Endodermal cell (in vitro differentiated cells): ENCODE measurements at regions not wholly inside any gene's neighbourhood (a gene's known extent, or its start where the extent isn't known, plus 50 kb on each side); places are given as distances from the start of the nearest gene placed in this dataset.

ENCODE experiments used
- DNase-seq: peaks from one replicate; pipeline ENCODE4 v3.0.0-alpha.2; 2017
- H3K27ac ChIP-seq: 2 replicates; pipeline ENCODE4 v1.5.1; 2013; ENCODE audit warnings: mild to moderate bottlenecking, low read depth, low read length, moderate library complexity
- H3K27me3 ChIP-seq: 2 replicates; pipeline ENCODE4 v1.6.1; 2013; ENCODE audit warnings: mild to moderate bottlenecking, low read length, moderate library complexity; ENCODE audit not compliant: insufficient read depth, control insufficient read depth, poor library complexity, severe bottlenecking
- H3K36me3 ChIP-seq: 2 replicates; pipeline ENCODE4 v1.7.0; 2013; ENCODE audit warnings: mild to moderate bottlenecking, low read length, moderate library complexity; ENCODE audit not compliant: control insufficient read depth, insufficient read depth
- H3K4me1 ChIP-seq: one replicate; pipeline ENCODE4 v1.7.0; 2013; ENCODE audit warnings: low read length; ENCODE audit not compliant: control insufficient read depth, insufficient read depth
- H3K4me3 ChIP-seq: 2 replicates; pipeline ENCODE4 v1.5.1; 2013; ENCODE audit warnings: mild to moderate bottlenecking, low read length, moderate library complexity
- H3K9ac ChIP-seq: 2 replicates; pipeline ENCODE4 v1.6.1; 2013; ENCODE audit warnings: mild to moderate bottlenecking, low read length, moderate library complexity; ENCODE audit not compliant: poor library complexity, severe bottlenecking; ENCODE audit errors: extremely low read depth
- H3K9me3 ChIP-seq: 2 replicates; pipeline ENCODE4 v1.6.1; 2013; ENCODE audit warnings: mild to moderate bottlenecking, low read length, moderate library complexity; ENCODE audit not compliant: control insufficient read depth
- H3K27ac Mint-ChIP-seq: 2 replicates; pipeline ENCODE4 v1.8.0; 2020; ENCODE audit warnings: mixed read lengths
- H3K27me3 Mint-ChIP-seq: 2 replicates; pipeline ENCODE4 v1.8.0; 2021; ENCODE audit warnings: mild to moderate bottlenecking, mixed read lengths; ENCODE audit not compliant: insufficient read depth
- H3K36me3 Mint-ChIP-seq: 2 replicates; pipeline ENCODE4 v1.8.0; 2020; ENCODE audit warnings: low read depth, mixed read lengths
- H3K4me1 Mint-ChIP-seq: 2 replicates; pipeline ENCODE4 v1.8.0; 2020; ENCODE audit warnings: mixed read lengths
- H3K4me3 Mint-ChIP-seq: 2 replicates; pipeline ENCODE4 v1.8.0; 2020; ENCODE audit warnings: mild to moderate bottlenecking, moderate library complexity, mixed read lengths
- H3K9me3 Mint-ChIP-seq: 2 replicates; pipeline ENCODE4 v1.8.0; 2020; ENCODE audit warnings: mild to moderate bottlenecking, mixed read lengths
- WGBS, 2 experiments: methylation state at CpG; one replicate each; pipeline versions ENCODE4 v1.1.5 to v1.1.7; 2013; ENCODE audit warnings: missing lambda C conversion rate in 2 of 2, mixed read lengths in 1 of 2; ENCODE audit not compliant: insufficient coverage in 1 of 2, insufficient read length in 1 of 2; 5-methylcytosine and 5-hydroxymethylcytosine counted together
- TF ChIP-seq, protein P1 (sequence below): fragments of 200-600 bp; sonication (generic); conservative IDR thresholded peaks from 2 replicates; pipeline ENCODE4 v1.5.0; 2021; ENCODE audit warnings: antibody characterized with exemption, mild to moderate bottlenecking

DNA sequence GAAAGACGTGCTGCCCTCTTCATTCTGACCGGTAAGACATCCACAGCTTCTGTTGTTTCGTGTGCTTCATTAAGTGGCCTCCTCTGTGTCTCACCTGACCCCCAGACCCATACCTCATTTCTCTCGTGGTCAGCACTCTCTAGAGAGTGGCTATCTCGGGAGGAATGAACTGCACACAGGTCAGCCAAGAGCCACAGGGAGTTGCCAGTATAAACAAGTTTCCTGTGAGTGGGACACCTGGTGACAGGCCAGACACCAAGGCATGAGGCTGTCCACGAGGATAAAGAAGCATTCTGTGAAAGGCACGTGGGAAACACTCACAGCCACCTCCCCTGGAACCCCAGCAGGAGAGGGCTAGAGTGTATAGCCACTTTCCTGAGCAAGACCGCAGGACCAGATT is 115.8 kb downstream of the NUFIP1 start:
- Mint-ChIP-seq H3K9me3 (peaks cover 9% of the 10 kb centered on the region), H3K4me3 (no peak overlapping the region), H3K27ac (no peak overlapping the region), H3K36me3 (no peaks in the 10 kb centered on the region), H3K27me3 (peaks cover 8% of the 10 kb centered on the region), H3K4me1 (no peaks in the 10 kb centered on the region)
- Histone ChIP-seq H3K9ac (no peak overlapping the region), H3K4me1 (no peaks in the 10 kb centered on the region), H3K4me3 (no peak overlapping the region), H3K27ac (no peak overlapping the region), H3K27me3 (no peaks in the 10 kb centered on the region), H3K36me3 (no peaks in the 10 kb centered on the region), H3K9me3 (peaks cover 6% of the 10 kb centered on the region)
- DNase-seq = no peak
- WGBS, 2 experiments = 85 to 91% methylated on average over 7 to 8 of the region's 8 CpGs
- TF ChIP-seq, protein P1, sequence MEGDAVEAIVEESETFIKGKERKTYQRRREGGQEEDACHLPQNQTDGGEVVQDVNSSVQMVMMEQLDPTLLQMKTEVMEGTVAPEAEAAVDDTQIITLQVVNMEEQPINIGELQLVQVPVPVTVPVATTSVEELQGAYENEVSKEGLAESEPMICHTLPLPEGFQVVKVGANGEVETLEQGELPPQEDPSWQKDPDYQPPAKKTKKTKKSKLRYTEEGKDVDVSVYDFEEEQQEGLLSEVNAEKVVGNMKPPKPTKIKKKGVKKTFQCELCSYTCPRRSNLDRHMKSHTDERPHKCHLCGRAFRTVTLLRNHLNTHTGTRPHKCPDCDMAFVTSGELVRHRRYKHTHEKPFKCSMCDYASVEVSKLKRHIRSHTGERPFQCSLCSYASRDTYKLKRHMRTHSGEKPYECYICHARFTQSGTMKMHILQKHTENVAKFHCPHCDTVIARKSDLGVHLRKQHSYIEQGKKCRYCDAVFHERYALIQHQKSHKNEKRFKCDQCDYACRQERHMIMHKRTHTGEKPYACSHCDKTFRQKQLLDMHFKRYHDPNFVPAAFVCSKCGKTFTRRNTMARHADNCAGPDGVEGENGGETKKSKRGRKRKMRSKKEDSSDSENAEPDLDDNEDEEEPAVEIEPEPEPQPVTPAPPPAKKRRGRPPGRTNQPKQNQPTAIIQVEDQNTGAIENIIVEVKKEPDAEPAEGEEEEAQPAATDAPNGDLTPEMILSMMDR = no peak

DNA sequence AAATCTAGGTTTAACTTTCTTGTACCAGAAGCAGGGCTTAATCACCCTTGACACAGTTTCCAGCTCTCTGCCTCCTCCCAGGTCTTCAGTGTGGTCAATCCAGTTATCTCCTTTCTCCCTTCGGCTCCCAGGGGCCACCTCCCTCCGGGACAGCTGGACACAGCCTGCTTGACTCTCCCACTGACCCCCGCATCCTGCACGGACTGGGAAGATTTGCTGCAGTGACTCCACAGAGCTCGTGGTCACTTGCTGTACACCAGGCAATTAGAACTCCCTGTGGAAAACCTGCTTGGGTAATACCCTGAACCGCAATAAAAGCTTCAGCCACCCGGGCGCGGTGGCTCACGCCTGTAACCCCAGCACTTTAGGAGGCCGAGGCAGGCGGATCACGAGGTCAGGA is 116.5 kb downstream of the NUFIP1 start:
- Histone ChIP-seq H3K27ac (no peak overlapping the region), H3K27me3 (no peaks in the 10 kb centered on the region), H3K9ac (no peak overlapping the region), H3K4me1 (no peaks in the 10 kb centered on the region), H3K9me3 (peaks cover 6% of the 10 kb centered on the region), H3K4me3 (no peak overlapping the region), H3K36me3 (no peaks in the 10 kb centered on the region)
- Mint-ChIP-seq H3K9me3 (peaks cover 9% of the 10 kb centered on the region), H3K27ac (no peak overlapping the region), H3K4me1 (no peaks in the 10 kb centered on the region), H3K4me3 (no peak overlapping the region), H3K27me3 (peaks cover 8% of the 10 kb centered on the region), H3K36me3 (no peaks in the 10 kb centered on the region)
- DNase-seq = no peak
- WGBS, 2 experiments = 85 to 90% methylated on average over 10 to 13 of the region's 13 CpGs
- TF ChIP-seq, protein P1 = no peak

DNA sequence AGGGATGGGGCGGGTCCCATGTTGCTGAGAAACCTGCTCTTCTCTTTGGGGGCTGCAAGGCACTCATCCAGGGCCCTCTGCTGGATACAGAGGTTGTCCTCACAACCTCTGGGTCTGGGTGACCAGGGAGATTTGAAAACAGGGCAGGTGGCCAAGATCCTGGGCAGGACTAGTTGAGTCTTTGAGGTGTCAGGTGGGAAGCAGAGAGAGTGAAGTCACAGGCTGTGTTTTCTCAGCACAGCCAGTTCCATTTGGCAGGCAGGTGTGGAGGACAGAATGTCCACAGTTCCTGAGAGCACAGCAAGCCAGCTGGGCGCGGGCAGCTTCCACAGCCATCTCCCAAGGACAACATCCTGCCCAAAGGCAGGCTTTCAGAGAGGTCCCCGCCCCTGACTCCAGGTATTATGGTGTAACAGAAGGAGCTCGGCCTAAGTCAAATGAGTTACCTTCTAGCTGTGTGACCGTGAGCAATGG is 118.8 kb downstream of the NUFIP1 start:
- H3K4me1 ChIP-seq = no peaks in the 10 kb centered on the region
- H3K27ac ChIP-seq = no peak overlapping the region
- TF ChIP-seq, protein P1 = peak; percentile 23
- Mint-ChIP-seq H3K27ac (no peak overlapping the region), H3K27me3 (peaks cover 8% of the 10 kb centered on the region), H3K4me3 (no peak overlapping the region), H3K36me3 (no peaks in the 10 kb centered on the region), H3K4me1 (no peaks in the 10 kb centered on the region), H3K9me3 (peaks cover 7% of the 10 kb centered on the region)
- H3K9me3 ChIP-seq = no peaks in the 10 kb centered on the region
- H3K36me3 ChIP-seq = no peaks in the 10 kb centered on the region
- no peaks in the 10 kb centered on the region for H3K27me3 ChIP-seq
- WGBS, 2 experiments = 61 to 81% methylated on average over 2 to 6 of the region's 6 CpGs
- no peak overlapping the region for H3K9ac ChIP-seq
- DNase-seq = no peak
- H3K4me3 ChIP-seq = no peak overlapping the region
